Retina (tissue), 1 donor: ENCODE measurements at regions not wholly inside any gene's neighbourhood (a gene's known extent, or its start where the extent isn't known, plus 50 kb on each side); places are given as distances from the start of the nearest gene placed in this dataset.

Experiments
- DNase-seq: peaks from one replicate; pipeline ENCODE4 v3.0.0-alpha.2; 2016

GRCh38 chr9:126225611-126226609 lies 100.7 kb upstream of the MVB12B start:
- DNase-seq, result no peak

DNA sequence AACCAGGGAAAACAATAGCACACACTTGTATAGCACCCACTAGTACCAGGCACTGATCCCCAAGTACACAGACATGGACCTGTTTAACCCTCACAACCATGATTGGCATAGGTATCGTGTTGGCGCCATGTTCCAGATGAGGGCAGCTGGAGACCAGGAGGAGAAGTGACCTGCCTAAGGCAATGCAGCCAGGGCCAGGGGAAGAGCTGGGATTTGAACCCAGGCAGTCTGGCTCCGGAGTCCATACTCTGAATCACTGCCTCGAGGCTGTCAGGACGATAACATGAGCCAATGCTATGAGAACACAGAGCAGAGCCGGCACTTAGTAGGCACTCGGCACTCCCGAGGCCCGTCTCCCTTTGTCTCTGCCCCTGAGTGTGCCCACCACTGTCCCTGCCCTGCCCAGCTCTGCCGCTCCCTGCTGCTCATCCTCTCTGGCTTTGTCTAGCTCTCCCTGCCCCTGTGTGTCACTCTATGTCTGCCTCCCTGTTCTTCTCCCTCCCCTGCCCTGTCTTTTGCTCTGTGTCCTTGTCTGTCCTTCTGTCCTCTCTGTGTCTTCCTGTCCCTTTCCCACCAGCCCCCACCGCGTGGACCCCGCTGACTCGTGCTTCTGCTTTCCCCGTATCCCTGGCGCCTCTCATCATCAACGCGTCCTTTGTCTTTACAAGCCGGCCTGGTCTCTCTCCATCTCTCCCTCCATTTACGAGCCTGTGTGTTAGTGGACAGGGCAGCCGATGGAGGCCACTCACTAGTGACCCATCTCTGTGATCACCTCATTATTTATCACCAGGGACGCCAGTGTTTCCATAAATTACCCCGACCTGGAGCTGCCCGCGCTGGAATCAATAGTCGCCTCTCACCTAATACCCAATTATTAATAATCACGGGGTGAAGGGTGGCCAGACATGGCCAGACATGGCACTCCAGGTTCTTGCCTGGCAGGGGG lies 99.4 kb upstream of the MVB12B start:
- DNase-seq, result no peak

DNA sequence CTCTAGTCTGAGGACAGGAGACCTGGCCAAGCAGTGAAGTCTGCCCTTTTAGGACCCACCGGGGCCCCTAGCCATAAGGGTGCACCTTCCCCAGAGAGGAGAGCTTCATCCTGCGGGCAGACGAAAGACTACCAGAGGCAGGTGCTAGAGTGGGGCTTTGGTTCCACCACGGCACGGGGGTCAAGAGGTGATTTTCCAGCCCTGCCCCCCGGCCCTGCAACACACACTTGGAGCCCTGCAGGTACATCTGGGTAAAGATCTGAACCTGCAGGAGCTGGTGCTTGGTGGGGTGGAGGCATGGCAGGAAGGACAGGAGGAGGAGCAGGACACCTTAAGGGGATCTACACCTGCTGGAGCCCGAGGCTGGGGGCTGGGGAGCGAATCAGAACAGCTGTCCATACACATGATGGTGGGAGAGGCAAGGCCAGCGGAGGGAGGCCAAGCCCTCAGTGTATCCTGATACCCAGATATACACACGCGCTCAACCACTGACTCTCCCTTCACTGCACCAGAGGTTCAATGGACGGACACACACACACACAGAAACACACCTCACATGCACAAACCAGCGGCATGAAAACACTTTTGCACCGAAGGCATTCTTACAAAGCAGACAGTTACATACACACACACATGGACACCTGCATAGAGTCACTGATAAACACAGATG lies 98.4 kb upstream of the MVB12B start:
- DNase-seq, result no peak

DNA sequence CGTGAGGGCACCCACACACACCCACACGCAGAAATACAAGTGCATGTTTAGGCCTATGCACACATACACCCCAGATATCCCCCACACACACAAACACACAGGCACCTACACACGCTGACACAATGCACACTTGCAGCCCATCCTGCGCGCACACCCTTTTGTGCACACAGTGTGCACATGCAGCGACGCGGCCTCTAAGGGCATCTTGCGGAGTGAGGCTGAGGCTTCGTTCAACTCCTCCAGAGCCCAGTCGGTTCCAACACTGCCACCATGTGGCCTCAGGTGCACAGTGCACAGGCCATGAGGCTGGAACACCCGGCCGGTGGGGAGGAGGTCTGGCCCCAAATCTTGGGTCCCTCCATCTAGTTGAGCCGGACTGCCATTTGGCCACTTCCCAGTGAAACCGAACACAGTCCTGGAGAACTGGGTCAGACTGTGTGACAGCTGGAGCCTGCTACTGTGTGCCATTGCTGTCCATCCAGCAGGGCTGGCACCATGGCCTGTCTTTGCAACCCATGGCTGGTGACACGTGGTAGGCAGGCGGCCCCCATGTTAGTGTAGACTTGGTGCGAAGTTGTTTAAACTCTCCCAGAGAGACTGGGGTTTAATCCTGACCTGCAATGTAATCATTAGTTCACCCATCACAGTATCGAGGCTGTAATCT lies 97.7 kb upstream of the MVB12B start:
- peak; percentile 90 for DNase-seq

GRCh38 chr9:126229501-126229900 lies 97.1 kb upstream of the MVB12B start:
- DNase-seq, result no peak

DNA sequence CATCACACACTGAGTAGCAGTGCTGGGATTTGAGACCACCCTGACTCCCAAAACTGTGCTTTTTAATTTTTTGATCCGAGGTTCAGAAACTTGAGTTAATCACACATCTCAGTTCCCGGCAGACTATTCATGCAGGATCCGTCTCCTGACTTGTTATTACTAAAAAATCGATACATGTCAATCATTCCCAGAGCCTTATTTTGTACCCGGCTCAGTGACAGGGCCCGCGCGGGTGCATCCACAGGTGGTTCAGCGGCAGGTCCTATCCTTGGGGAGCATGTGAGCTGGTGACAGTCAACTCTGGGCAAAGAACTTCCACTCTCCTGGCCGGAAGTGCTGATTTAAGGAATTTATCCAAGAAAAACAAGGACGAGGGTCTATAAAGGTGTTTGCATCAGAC lies 95.9 kb upstream of the MVB12B start:
- no peak for DNase-seq

DNA sequence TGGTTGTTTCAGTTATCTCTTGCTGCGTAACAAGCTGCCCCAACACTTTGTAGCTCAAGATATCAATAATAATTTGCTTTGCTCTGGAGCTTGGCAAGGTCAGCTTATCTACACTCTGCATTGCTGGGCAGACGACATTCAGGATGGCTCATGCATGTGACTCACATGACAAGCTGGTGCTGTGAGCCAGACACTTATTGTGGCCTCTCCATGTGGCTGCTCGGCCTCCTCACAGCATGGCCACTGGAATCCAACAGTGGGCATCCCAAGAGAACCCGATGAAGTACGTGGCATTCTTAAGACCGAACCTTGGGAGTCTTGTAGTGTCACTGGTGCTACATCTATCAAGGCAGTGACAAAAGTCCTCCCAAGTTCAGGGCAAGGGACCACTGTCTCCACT lies 94.2 kb upstream of the MVB12B start:
- DNase-seq, result no peak

GRCh38 chr9:126233175-126233574 lies 93.5 kb upstream of the MVB12B start:
- no peak for DNase-seq

GRCh38 chr9:126233913-126234525 lies 92.6 kb upstream of the MVB12B start:
- DNase-seq, result no peak

DNA sequence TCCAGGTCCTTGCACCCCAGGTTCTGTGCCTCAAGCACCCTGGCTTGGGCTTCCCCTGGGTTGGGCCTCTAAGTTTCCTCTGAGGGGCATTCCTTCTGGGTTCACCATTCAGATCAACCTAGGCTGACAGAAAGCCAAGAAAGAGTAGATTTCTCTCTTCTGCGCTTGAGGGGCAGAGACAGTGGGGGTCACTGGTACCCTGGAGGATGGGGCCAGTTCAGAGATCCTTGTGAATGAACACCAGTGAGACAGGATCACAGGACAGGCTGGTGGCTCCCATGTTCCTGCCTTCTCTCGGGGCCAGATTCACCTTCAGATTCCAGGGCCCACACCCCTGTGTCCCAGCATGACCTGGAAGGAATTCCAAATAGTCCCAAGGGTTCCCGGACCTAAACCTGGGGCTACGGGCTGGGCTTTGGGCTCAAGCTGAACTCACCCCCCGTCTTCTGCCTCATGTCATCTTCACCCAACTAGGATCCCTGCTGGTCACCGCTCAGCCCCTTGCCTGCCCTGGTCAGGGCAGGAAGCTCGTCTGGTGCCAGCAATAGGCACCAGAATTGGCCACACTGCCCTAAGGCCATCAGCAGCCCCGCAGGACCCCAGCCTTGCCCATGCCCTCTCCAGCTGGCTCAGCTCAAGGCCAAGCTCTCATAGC lies 91.8 kb upstream of the MVB12B start:
- DNase-seq, result no peak

DNA sequence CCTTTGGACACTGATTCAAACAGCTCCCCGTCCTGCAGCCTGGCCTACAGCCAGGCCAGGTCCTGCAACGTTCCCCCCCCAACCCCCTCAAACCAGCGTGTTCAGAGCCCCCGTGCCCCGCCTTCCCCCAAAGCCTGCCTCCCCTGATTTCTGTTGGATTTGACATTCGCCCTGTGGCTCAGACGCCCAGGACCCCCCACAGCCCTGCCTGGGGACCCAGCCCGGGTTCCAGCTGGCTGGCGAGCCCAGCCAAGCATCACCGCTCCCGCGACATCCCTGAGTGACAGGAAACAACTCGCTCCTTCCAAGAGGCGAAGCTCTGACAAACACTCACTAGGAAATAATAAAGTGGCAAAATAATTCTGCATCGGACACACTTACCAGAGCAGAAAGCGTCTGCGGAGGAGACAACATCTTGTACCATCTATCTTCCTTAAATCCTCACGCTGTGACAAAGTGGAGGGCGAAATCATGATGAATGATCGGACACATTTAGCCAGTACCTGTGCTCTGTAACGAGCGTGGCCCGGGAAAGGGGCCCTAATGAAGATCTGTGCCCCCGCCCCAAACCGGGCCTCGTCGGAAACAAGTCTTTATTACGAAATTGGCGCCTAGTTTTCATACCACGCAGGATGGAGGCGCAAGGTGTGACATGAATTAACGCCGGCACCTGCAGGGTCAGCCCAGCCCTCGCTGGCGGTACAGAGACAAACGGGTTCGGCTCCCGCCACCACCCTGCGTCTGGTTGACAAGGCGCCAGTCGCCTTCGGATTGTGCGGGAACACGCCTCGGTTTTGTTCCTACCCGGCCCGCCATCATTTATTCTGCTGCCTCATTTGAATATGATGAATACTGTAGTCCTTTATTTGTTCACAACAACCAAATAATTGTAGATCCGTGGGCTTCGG lies 91.0 kb upstream of the MVB12B start:
- no peak for DNase-seq

DNA sequence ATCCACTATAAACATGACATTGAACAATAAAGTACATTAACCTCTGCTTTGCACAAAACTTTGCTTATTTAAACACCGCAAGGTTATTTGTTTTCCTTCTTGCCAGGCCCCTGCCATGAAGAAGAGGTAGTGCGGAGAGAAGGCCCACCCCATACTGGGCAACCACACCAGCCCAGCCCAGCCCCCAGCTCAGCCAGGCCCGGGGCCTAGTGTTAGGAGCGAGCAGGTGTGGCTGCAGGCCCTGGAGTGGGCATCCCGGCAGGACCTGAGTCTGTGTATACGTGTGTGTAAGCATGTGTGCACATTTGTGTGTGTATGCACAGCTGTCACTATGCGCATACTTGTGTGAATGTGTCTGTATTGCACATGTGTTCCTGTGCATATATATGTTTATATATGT lies 90.4 kb upstream of the MVB12B start:
- no peak for DNase-seq

- DNase-seq, result no peak
Observed at GRCh38 chr9:126238415-126238814, 88.2 kb upstream of the MVB12B start.

DNA sequence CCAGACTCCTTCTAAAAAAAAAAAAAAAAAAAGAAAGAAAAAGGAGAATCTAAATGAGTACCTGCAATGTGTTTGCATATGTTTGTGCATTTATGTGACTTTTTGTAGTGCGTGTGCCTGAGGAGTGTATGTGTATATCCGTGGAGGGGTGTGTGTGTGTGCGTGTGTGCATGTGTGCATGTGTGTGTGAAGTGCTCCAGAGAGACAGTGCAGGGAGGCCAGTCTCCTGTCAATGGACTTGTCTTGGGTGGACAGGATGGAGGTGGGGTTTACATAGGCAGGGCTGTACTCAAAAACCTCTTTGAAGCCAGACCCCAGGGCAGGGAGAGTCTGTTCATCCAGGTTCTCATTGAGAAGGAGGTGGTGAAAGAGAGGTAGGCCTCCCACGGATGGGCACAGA lies 87.1 kb upstream of the MVB12B start:
- DNase-seq, result no peak

- no peak for DNase-seq
Observed at GRCh38 chr9:126240835-126241234, 85.8 kb upstream of the MVB12B start.

DNA sequence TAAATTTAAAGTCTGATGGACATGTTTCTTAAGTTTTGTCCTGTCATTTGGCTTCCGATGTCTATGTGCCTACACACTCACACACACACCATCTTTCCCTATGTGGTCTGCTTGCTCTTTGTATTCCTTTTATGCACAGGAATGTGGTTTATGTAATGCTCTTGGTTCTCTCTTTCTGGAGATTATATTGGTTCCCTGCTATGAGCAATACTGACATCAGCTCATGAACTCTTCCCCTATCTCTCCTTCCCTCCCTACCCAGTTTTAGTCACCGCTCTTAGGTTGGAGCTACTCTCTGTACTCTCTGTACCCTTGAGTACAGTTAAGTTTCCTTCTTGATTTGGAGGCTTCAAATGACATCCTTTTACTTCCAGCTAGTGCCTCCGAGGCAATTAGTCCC lies 77.9 kb upstream of the MVB12B start:
- no peak for DNase-seq

DNA sequence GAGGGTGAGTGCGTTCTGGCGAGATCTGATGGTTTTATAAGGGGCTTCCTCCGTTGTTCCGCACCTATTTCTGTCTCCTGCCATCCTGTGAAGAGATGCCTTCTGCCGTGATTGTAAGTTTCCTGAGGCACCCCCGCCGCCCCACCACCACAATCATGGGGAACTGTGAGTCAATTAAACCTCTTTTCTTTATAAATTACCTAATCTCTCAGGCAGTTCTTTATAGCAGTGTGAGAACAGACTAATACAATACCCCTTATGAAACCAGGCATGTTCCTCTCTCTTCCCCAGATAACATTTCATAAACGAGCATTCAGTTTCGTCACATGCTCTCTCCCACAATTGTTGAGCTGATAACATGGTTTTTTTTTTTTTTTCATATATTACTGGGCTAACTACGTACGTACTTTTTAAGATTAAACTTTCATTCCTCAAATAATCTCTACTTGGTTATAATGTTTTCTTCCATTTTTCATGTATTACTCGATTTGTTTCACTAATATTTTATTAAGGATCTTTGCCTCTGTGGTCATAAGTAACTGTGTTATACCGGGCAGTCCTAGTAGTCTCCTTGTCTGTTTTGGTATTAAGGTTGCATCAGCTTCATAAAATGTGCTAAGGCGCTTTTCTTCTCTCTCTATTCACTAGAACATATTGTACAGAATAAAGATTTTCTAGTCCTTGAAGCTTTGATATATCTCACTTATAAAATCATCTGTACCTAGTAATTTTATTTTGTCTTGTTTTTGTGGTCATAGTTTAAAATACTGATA lies 64.9 kb upstream of the MVB12B start:
- no peak for DNase-seq

DNA sequence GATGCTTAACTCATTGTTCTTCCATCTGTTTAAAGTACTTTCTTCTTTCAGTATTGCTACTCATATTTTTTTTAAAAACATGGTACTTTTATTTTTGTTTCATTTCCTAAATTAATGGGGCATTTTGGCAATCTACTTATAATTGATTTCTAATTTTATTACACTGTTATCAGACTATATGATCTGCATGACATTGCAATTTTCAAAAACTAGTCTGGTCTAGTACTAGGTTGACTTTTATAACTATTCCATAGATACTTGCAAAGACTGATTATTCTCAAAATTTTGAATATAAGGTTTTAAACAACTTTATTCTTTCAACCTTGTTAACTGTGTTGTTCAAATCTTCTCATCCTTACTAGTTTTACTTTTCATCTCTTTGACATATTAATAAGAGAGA lies 63.9 kb upstream of the MVB12B start:
- no peak for DNase-seq

DNA sequence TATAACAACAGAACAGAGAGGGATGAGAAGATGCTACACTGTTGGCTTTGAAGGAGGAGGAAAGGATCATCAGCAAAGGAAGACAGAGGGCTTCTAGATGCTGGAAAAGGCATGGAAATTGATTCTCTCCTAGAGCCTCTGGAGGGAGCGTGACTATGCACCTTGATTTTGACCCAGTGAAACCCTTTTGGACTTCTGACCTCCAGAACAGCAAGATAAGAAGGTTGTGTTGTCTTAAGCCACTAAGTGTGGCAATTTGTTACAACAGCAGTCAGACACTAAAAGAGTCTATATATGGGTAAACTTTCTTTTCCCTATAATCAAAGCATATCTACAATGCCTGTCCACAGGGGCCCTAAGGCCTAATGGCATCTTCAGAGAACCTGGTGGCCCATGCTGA lies 56.1 kb upstream of the MVB12B start:
- no peak for DNase-seq
